ENCODE measurements at regions not wholly inside any gene's neighbourhood (a gene's known extent, or its start where the extent isn't known, plus 50 kb on each side); places are given as distances from the start of the nearest gene placed in this dataset.

DNA sequence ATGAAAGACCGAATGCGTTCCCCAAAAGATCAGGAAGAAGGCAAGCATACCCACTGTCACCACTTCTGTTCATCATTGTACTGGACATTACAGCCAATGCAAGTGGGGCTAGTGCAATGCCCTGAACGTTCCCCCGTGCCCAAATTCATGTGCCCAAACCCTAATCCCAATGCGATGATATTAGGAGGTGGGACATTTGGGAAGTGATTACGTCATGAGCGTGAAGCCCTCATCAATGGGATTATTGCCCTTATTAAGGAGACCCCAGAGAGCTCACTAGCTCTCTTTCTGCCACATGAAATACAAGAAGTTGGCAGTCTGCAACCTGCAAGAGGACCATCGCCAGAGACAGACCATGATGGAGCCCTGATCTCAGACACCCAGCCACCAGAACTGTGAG, 511.4 kb upstream of the TPK1 start:
- H3K4me1 ChIP-seq: no peaks in the 10 kb centered on the region
- no peaks in the 10 kb centered on the region for H3K27me3 ChIP-seq
- WGBS, 2 donors: 80 to 88% methylated on average over 8 of the region's 8 CpGs
- peaks cover 0 to 46% (median 6%) of the 10 kb centered on the region in 11 donors for H3K9me3 ChIP-seq
- H3K4me3 ChIP-seq: no peak overlapping the region
- no peak overlapping the region for H3K27ac ChIP-seq
- ATAC-seq (no peak), DNase-seq (no peak)
- TF ChIP-seq, protein P1, sequence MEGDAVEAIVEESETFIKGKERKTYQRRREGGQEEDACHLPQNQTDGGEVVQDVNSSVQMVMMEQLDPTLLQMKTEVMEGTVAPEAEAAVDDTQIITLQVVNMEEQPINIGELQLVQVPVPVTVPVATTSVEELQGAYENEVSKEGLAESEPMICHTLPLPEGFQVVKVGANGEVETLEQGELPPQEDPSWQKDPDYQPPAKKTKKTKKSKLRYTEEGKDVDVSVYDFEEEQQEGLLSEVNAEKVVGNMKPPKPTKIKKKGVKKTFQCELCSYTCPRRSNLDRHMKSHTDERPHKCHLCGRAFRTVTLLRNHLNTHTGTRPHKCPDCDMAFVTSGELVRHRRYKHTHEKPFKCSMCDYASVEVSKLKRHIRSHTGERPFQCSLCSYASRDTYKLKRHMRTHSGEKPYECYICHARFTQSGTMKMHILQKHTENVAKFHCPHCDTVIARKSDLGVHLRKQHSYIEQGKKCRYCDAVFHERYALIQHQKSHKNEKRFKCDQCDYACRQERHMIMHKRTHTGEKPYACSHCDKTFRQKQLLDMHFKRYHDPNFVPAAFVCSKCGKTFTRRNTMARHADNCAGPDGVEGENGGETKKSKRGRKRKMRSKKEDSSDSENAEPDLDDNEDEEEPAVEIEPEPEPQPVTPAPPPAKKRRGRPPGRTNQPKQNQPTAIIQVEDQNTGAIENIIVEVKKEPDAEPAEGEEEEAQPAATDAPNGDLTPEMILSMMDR (IDR thresholded peaks at IDR 0.05): no peak
- intact Hi-C loops (cut with DNase I): no loop called here
- H3K36me3 ChIP-seq: no peaks in the 10 kb centered on the region

DNA sequence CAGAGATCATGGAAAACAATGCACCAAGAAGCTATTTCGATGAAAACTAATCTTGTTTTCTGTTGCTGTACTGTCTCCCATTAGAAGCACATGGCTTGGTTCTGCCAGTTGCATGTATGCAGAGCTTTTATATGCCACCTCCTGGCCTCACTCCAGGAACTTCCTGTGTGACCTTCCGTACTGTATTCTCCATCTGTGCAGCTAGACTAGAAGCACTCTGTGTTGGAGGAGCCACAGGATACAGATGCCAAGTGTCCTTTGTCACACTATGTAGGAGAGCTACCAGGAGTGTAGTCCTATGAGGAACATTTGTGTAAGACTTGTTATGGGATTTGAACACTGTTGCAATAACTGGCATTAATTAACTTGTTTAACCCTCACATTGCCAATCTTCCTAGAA, 503.5 kb upstream of the TPK1 start:
- peaks cover 0 to 17% (median 0%) of the 10 kb centered on the region in 11 donors for H3K9me3 ChIP-seq
- no peaks in the 10 kb centered on the region for H3K36me3 ChIP-seq
- ATAC-seq (no peak), DNase-seq (no peak)
- H3K4me3 ChIP-seq: no peak overlapping the region
- no peak overlapping the region for H3K27ac ChIP-seq
- intact Hi-C loops (cut with DNase I): no loop called here
- TF ChIP-seq, protein P1 (IDR thresholded peaks at IDR 0.05): no peak
- 67 to 72% methylated on average over 2 of the region's 2 CpGs for WGBS, 2 donors
- H3K4me1 ChIP-seq: no peaks in the 10 kb centered on the region
- H3K27me3 ChIP-seq: no peaks in the 10 kb centered on the region

DNA sequence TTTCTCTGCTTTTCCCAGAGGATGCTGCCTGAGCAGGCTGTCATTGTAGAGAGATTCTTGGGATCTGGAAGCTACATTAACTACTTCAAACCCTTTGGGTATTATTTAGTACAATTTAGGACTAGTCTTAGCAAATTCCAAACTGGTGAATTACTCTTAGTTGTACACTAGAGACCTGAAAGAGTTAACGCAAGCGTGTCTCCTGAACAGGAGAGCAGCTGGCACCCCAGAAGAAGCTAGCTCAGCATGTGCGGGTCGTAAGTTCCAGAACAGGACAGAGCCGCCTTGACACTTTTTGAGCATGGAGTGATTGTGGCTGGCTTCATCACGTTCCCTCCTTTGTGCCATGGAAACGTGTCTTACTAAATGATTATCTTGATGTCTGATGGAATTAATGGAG, 495.7 kb upstream of the TPK1 start:
- H3K4me3 ChIP-seq: no peak overlapping the region
- intact Hi-C loops (cut with DNase I): no loop called here
- TF ChIP-seq, protein P1 (IDR thresholded peaks at IDR 0.05): no peak
- DNase-seq: no peak
- peaks cover 0 to 25% (median 0%) of the 10 kb centered on the region in 11 donors for H3K9me3 ChIP-seq
- no peak for ATAC-seq
- WGBS, 2 donors: 68 to 76% methylated on average over 7 of the region's 7 CpGs
- H3K27me3 ChIP-seq: no peaks in the 10 kb centered on the region
- H3K36me3 ChIP-seq: no peaks in the 10 kb centered on the region
- no peak overlapping the region for H3K27ac ChIP-seq
- H3K4me1 ChIP-seq: no peaks in the 10 kb centered on the region

DNA sequence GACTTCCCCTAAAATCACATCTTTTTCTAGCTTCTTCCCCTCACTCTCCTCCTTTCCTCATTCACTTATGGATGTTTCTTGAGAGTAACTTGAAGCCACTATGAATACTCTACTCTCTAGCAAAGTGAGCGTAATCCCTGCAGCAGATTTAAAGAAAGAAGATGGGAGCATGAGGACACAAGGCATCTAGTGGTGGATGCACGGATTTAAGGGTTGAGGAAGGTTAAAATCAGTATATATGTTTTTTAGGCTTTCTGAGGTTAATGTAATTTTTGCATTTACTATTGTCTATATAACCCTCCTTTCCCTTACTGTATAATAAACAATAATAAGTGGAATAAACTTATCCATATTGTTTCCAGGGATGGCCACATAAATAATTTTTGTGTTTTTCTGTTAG, 495.2 kb upstream of the TPK1 start:
- WGBS, 2 donors: 51 to 59% methylated on average over 2 of the region's 2 CpGs
- no peak overlapping the region for H3K4me3 ChIP-seq
- intact Hi-C loops (cut with DNase I): no loop called here

More for the DNA sequence above, 495.2 kb upstream of the TPK1 start:
- Histone ChIP-seq H3K9me3 (peaks cover 0 to 25% (median 0%) of the 10 kb centered on the region in 11 donors), H3K4me1 (no peaks in the 10 kb centered on the region), H3K36me3 (no peaks in the 10 kb centered on the region), H3K27ac (no peak overlapping the region), H3K27me3 (no peaks in the 10 kb centered on the region)
- no peak for DNase-seq
- TF ChIP-seq, protein P1 (IDR thresholded peaks at IDR 0.05): no peak
- no peak for ATAC-seq

Data from heart right ventricle (tissue), 16 donors.